Activated CD4-positive, alpha-beta T cell treated with anti-CD3 and anti-CD28 coated beads for 4 hours (primary cell): ENCODE measurements at regions not wholly inside any gene's neighbourhood (a gene's known extent, or its start where the extent isn't known, plus 50 kb on each side); places are given as distances from the start of the nearest gene placed in this dataset.

ENCODE experiments used
- DNase-seq, 2 donors: peaks; one replicate each; pipeline ENCODE4 v3.0.0-alpha.2; 2020

DNA sequence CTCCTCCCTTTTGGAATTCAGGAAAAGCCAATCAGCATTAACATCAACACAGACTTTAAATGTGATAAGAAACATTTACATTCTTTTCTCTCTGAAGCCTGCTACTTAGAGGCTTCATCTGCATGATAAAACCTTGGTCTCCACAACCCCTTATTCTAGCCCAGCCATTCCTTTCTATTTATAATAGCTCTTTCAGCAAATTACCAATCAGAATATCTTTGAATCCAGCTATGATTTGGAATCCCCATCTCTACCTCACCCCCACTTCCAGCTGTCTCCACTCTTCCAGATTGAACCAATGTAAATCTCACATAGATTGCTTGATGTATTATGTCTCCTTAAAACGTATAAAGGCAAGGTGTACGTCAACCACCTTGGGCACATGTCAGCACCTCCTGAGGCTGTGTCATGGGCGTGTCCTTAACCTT is 139.7 kb downstream of the TUSC7 start:
- no peak for DNase-seq

DNA sequence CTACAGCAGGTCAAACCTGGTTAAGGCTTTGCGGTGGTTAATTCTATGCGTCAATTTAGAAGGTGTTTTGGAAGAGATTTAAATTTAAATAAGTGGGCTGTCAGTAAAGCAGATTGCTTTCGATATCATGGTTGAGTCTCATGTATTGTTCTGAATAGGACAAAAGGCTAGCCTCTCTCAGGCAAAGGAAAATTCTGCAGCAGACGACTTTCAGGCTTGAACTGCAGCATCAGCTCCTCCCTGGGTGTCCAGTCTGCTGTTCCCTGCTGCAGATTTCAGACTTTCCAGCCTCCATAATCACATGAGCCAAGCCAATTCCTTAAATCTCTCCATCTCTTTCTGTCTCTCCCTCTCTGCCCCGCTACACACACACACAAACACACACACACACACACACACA is 143.2 kb downstream of the TUSC7 start:
- no peak for DNase-seq

DNA sequence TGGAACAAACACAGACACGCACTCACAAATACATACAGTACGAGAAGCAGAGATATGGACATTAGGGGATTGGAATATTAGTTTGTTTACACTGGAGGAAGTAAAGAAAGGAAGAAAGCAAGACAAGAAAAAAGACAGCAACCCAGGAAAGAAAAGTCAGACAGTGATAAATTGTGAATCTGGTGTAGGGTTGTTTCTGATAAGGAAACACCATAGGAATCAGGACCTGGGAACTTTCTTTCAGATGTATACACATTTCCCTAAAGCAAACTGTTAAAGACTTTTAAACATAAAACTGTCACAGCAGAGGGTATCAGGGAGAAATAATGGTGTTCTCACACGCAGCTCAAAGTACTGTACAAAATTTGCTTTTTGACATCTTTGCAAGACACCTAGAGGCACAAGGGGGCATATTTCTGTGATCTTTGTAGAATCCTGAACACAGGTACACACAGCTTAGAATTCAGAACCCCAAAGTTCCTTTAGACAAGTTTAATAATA is 153.7 kb downstream of the TUSC7 start:
- no peak for DNase-seq

DNA sequence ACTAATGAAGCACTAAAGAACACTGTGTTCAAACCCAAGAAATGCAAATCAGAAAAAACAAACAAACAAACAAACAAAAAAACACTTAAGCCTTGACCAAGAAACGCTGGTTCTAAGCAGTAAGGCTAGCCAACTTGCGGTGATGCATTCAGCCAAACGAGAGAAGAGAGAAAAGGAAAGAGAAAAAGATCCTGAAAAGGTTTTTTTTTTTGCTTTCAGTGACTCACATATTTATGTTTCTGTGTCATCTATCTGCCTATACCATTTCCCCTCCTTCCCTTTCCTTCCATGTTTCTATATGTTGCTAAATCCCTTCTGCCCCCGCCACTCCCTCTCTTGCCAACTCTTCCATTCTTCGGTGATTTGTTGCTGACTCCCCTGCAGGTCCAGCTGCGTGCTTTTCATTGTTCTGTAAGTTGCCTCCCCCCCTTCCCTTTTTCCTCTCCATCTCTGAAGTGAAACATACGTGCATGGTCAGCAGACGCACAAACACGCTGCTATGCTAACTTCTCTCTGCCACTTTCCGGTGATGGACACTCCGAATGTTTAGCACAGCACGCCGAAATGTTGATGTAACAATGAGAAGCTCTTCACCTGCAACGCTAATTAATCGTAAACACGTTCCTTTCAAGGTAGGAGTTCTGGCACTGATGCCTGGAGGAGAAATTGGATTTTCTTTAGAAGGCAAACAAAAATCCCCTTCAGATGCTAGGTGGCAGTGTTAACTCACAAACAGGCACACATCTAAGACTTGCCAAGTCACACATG is 154.4 kb downstream of the TUSC7 start:
- no peak for DNase-seq

DNA sequence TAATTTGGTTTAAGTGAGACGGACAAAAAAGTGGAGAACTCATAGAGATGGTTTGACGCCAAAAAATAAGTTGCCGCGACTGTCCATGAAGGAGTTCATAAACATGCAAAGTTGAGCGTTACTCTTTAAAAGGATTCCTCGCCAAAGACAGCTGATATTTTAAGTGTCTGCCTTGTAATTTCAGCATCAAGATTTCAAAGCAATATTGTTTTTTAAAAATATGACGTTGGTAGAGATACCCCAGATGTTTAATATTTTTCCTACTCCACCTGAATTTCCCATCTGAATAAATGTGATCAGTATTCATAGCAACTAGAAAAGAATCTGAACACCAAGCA is 155.0 kb downstream of the TUSC7 start:
- DNase-seq, result no peak

DNA sequence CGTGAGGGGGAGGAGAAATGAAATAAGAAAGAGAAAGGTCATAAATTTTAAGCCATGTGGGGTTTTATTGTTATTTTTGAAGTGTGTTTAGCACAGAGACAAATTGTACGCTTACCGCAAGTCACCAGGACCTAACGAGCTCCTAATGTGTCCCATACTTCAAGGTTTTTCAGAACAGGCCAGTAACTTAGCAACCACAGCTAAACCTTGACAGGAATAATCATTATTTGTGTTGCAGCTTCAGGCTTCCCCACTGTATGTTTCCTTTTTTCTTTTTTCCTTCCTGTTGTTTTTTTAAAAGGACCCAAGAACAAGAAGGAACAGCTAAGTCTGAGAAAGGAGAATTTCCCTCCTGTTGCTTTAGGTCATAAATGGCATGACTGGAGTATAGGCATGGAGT is 160.8 kb downstream of the TUSC7 start:
- DNase-seq, result no peak

DNA sequence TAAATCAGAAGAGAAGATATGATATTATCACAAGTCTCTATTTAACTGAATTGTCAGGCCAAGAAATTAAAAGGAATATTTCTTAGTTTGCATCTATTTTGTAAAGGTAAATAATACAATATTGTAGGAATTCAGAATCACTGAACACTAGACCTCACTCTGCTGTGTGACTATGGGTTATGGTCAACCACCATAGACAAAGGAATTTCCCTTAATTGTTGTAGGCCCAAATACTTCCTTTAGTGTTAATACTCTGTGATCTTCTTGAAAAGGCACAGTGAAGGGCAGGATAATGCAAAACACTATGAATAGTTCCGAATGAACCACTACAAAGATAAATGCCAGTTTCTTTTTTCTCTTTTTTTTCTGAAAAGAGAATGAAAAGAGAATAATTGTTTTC is 162.3 kb downstream of the TUSC7 start:
- DNase-seq, result no peak

DNA sequence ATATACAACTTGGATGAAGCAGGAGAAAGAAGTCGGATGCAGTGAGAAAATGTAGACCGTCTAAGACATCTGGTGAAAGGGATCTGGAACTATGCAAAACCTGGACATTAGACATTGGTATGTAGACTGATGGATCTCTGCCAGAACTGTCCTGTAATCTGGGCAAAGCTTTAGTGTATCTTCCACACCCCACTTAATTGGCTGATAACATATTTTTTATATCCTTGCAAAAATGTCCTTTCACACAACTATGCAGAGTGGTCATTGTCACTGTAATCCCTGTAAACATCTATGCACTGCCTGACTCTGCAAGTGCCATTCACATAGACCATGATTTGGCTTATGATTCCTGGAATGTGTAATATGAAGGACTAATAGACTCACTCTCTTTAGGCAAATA is 163.1 kb downstream of the TUSC7 start:
- no peak for DNase-seq

DNA sequence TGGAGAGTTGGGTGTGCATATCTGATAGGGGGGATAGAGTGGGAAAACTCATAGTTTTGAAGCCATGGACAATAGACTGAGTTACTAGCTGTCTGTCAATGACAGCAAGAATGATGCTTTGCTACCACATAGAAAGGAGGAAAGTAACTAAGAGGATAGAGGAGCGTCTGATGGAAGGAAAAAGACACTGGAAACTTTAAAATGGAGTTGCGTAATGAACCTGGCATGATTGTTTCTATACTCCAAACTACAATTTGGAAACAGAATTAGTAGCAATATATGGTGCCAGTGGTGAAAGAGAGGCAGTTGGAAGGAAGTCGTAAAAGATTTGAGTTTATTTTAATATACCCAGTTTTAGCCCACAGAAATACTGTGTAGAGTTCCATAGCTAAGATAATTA is 163.6 kb downstream of the TUSC7 start:
- no peak for DNase-seq

DNA sequence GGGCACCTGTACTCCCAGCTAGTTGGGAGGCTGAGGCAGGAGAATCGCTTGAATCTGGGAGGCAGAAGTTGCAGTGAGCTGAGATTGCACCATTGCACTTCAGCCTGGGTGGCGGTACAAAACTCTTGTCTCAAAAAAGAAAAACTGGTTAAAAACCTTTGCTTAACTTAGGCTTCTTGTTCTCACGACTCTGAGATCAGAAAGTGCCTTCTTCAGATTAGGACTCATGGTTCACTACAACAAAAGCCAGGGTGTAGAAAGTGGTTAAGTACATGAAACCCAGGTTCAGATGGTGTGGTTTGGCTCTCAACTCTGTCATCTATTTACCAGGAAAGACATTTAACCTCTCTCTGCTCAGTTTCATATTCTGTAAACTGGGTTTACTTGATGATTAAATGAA is 168.4 kb downstream of the TUSC7 start:
- no peak for DNase-seq

DNA sequence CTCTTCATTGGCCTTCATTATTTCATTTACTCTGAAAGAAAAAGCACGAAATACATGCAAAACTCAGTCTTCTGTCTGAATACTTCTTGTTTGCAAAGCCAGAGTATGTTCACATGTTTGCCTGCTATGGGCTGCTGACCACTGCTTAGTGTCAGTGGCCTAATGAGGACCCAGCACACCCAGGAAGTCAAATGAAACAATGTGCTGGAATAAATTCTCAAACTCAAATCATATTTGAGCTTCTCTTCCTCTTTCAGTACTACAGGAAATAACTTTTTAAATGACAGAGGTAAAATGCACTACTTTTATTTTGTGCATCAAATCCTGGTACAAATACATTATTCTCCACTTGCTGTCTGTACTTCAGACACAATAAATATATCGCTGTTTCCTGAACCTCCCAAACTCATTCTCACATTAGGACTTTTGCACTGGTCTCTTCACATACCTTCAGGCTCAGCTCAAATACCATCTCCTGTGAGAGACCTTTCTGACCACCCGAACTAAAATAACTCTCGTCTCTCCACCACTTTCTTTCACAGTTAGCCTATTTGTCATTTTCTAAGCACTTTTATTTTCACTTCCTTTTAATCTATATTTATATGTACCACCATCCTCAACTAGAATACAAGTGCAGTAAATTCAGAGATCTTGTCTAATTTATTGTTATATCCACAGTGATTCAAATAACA is 176.8 kb downstream of the TUSC7 start:
- no peak for DNase-seq

DNA sequence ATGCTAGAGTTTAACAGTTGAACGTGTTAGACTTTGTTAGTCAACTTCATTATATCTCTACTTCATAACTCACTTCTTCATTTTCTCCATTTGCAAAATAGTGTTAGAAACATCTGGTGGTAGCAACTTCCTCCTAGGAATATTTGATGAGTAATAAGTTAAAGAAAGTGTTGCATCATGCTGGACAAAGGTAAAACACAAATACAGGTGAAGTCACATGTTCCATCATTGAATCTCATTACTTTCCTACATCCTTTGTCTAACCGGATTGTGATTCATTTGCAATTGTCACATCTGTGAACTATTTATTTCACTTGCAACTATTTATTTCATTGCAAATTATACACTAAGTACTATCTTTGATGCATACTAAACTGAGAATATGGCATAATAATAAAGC is 186.5 kb downstream of the TUSC7 start:
- DNase-seq, result no peak

DNA sequence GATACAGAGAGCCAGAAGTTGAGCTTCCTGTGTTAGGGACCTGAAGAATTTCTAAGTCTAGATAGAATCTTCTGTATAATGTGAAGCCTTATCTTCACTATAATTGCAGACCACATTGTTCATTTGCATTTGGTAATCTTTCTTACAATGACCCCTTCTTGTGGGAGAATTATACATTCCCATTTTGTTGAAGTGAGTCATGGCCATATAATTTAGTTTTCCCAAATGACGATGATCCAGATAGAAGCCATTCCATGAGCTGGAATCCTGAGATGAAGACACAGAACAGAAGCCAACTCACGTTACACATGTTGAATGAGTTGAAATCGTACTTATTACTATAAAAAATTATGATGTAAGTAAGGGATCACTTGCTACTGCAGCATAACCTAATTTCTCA is 187.8 kb downstream of the TUSC7 start:
- no peak for DNase-seq

DNA sequence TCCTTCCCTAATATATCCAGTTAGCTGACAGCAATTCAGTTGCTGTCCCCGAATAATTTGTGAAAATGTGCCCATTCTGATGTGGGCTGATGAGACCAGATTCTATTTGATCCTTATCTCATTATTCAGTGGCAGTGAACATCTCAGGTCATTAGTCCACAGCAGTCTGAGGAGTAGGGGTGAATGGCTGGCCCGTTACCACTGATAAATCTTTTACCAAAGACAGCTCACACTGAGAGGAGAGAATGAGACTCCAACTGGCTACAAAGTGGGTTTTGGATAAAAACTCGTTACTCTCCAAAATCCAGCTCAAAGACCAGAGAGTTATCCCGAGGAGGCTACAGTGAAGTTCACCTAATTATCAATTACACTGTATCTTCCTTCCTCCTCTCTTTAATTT is 189.7 kb downstream of the TUSC7 start:
- no peak for DNase-seq

DNA sequence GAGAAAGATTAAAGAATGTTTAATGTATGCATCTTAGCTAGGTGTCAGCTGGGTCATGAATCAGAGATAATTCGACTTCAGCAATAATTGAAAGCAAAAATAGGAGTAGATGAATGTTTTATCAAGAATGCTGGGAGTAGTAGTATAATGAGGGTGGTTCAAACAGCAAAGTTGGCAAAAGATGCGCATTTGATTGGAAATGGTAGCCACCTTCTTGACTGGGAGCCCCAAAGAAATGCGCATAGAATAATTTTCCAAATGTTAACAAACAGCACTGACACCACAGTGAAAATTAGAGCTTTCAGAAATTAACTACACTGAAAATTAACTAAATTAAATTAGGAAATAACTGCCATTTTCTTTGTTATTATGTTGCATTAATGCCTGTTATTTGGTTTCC is 195.8 kb downstream of the TUSC7 start:
- no peak for DNase-seq

DNA sequence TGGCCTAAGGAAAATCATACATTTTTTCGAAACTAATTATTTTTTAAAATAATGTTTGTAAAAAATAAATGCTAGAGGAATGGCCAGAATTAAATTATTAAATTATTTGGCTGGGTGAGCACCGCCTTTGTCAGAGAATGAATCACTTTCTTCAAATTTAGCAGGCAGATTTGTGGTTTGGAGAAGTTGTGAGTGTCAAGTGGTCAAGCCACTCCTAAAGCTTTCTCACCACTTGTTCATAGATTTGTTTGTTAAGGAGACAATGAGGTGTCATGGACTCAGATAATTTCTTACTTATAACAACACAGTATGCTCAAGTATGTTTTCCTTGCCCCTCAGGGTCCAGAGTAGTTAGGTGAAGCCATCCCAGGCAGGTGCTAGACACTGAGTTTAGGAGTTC is 196.2 kb downstream of the TUSC7 start:
- no peak for DNase-seq

DNA sequence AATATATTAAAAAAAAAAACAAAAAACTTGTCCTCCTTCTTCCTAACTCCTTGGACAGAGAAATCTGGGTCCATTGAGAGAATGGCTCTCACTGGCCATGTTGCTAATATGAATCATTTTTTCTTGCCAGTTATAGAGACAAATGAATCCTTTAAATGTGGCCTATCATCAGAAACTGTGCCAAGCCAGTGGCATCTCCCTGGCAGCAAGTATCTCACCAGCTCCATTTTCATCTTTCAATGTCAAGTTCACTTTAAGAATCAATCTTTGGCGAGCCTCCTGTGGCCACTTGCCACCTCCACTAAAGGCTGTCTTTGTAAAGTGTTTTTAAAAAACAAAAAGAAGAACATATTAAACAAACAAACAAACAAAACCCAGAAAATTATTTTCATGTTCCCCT is 202.5 kb downstream of the TUSC7 start:
- DNase-seq, result no peak

DNA sequence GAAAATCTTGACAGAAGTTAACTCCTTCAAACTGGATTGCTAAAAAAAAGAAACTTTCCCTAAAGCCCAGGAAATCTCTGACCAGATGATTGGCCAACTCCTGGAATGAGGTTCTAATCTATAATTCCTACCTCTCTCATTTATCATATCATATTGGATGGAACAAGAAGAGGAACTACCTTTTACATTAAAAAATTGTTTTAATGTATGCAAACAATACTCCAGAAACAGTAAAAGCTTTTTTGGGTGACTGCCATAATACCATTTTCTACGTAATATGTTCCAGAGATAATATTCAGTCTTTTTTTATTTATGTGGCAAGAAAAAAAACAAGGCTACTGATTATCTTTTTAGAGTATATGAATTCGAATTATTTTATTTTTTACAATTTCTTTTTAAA is 204.4 kb downstream of the TUSC7 start:
- DNase-seq, result no peak

DNA sequence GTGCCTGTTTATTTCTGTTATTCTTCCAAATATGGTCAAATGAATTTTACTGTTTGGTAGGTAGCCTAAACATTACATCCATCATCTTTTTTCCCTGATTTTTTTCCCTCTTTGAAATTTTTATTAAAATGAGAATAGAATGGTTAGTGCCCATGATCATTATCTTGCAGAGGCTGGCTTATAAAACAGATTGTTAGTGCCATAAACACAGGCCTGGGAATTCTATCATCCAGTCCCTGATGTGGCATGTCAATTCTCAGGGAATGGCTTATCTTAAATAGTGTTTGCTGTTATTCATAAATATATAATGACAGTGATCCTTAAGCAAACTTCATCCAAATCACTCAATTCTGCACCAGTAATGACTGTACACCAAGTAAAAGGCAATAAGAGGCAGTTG is 207.3 kb downstream of the TUSC7 start:
- DNase-seq, result no peak

DNA sequence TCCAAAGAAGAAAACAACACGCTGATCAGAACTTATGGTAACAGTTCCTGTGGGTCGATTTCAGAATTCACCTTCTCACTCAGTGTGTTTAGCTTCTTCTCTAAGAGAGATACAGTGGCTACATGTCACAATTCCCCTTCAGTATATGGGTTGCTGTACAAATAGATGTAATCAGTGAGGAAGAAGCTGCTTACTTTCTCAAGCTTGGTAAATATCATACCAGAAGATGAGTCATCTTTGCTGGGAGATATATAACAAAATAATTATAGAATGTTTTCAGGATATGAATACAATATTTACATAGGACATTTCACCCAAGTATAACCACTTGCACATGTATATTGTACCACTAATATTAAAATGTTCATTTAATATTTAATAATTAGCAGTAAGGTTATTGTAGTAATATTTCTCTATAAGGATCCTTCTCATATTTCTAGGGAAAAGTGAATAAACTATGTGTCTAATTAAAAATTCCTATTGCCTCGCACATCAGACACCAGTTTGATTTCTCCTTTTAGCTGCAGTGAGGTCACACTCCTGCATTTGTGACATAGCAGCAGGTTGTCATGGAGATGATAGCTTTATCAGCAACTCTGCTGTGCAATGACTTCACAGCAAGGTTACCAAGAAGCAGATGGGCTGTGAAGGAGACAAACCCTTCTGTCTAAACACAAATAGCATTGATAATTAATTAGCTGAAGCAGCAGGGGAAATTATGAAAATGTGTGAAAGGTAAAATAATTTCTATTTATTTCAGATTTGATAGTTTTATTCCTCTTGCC is 211.4 kb downstream of the TUSC7 start:
- DNase-seq, result no peak

DNA sequence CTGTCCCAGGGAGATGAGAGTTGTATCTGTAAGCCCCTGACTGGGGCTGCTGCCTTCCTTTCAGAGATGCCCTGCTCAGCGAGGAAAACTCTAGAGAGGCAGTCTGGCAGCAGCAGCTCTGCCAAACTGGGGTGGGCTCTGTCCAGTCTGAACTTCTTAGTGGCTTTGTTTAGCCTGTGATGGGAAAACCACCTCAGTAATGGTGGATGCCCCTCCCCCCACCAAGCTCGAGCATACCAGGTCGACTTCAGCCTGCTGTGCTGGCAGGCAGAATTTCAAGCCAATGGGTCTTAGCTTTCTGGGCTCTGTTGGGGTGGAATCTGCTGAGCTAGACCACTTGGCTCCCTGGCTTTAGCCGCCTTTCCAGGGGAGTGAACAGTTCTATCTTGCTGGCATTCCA is 218.3 kb downstream of the TUSC7 start:
- DNase-seq, result no peak

DNA sequence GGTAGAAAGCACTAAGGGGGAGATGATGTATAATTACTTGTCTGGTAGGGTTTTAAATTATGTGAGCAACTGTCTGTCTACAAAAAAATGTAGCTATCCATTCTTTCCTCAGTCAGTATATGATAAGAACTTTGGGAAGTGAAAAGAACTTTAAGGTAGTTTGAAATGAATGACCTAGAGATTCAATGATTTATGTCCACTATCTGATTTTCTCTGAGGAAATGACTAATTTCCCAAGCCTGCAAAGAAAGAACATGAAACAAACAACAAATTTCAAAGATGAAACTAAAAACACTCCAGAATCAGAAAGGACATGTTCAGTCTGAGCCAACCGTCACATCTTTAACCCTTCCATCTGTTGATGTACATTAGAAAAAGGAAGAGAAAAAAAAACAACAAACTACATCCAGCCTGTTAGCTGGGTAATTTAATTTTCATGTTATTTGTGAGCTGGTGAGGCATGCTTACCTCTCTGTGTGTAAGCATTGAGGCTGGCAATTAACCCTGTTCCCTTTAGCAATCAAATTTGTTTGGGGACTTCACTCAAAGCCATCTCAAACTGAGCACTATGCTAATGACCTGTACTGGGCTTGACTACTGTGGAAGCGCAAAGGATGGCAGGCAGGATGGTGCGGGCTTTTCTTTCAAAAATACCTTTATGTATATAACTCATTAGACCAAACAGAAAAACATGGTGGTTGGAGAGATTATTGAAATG is 220.1 kb downstream of the TUSC7 start:
- DNase-seq, result no peak

DNA sequence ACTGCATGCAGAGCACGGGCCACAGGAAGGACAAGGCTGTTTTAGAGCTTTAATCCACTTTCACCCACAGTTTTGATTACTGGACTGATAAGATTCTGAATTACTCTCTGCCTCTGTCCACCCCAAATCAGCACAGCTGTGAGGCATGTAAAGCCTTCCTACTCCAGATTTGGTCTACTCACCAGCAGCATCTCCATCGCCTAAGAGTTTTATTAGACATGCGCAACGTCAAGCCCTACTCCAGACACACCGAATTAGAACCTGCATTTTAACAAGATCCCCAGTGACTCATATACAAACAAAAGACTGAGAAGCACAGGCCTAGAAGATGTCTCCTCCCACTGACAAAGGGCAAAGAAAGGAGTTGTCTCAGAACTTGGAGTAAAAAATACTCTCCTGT is 221.2 kb downstream of the TUSC7 start:
- no peak for DNase-seq
